ENCODE measurements at regions not wholly inside any gene's neighbourhood (a gene's known extent, or its start where the extent isn't known, plus 50 kb on each side); places are given as distances from the start of the nearest gene placed in this dataset.

- no peaks in the 10 kb centered on the region for H3K36me3 ChIP-seq (ENCODE audit: insufficient read depth)
Observed at GRCh38 chr6:165939047-165939446, 228.6 kb downstream of the TBXT start.

More at GRCh38 chr6:165939047-165939446, 228.6 kb downstream of the TBXT start:
- peaks cover 8% of the 10 kb centered on the region for H3K9me2 ChIP-seq (ENCODE audit: insufficient read depth)
- TF ChIP-seq CREB1 (CRISPR knock-in tag; IDR thresholded peaks at IDR 0.05; ENCODE audit: low read depth) = no peak
- no peak for TF ChIP-seq JUNB (IDR thresholded peaks at IDR 0.05; ENCODE audit: unreplicated experiment)
- TF ChIP-seq, protein P1, sequence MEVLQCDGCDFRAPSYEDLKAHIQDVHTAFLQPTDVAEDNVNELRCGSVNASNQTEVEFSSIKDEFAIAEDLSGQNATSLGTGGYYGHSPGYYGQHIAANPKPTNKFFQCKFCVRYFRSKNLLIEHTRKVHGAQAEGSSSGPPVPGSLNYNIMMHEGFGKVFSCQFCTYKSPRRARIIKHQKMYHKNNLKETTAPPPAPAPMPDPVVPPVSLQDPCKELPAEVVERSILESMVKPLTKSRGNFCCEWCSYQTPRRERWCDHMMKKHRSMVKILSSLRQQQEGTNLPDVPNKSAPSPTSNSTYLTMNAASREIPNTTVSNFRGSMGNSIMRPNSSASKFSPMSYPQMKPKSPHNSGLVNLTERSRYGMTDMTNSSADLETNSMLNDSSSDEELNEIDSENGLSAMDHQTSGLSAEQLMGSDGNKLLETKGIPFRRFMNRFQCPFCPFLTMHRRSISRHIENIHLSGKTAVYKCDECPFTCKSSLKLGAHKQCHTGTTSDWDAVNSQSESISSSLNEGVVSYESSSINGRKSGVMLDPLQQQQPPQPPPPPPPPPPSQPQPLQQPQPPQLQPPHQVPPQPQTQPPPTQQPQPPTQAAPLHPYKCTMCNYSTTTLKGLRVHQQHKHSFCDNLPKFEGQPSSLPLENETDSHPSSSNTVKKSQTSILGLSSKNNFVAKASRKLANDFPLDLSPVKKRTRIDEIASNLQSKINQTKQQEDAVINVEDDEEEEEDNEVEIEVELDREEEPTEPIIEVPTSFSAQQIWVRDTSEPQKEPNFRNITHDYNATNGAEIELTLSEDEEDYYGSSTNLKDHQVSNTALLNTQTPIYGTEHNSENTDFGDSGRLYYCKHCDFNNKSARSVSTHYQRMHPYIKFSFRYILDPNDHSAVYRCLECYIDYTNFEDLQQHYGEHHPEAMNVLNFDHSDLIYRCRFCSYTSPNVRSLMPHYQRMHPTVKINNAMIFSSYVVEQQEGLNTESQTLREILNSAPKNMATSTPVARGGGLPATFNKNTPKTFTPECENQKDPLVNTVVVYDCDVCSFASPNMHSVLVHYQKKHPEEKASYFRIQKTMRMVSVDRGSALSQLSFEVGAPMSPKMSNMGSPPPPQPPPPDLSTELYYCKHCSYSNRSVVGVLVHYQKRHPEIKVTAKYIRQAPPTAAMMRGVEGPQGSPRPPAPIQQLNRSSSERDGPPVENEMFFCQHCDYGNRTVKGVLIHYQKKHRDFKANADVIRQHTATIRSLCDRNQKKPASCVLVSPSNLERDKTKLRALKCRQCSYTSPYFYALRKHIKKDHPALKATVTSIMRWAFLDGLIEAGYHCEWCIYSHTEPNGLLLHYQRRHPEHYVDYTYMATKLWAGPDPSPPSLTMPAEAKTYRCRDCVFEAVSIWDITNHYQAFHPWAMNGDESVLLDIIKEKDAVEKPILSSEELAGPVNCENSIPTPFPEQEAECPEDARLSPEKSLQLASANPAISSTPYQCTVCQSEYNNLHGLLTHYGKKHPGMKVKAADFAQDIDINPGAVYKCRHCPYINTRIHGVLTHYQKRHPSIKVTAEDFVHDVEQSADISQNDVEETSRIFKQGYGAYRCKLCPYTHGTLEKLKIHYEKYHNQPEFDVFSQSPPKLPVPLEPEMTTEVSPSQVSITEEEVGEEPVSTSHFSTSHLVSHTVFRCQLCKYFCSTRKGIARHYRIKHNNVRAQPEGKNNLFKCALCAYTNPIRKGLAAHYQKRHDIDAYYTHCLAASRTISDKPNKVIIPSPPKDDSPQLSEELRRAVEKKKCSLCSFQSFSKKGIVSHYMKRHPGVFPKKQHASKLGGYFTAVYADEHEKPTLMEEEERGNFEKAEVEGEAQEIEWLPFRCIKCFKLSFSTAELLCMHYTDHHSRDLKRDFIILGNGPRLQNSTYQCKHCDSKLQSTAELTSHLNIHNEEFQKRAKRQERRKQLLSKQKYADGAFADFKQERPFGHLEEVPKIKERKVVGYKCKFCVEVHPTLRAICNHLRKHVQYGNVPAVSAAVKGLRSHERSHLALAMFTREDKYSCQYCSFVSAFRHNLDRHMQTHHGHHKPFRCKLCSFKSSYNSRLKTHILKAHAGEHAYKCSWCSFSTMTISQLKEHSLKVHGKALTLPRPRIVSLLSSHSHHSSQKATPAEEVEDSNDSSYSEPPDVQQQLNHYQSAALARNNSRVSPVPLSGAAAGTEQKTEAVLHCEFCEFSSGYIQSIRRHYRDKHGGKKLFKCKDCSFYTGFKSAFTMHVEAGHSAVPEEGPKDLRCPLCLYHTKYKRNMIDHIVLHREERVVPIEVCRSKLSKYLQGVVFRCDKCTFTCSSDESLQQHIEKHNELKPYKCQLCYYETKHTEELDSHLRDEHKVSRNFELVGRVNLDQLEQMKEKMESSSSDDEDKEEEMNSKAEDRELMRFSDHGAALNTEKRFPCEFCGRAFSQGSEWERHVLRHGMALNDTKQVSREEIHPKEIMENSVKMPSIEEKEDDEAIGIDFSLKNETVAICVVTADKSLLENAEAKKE (CRISPR knock-in tag; IDR thresholded peaks at IDR 0.05) = no peak
- TF ChIP-seq POLR2AphosphoS5 (IDR thresholded peaks at IDR 0.05; ENCODE audit: low read depth) = no peak
- TF ChIP-seq, protein P2, sequence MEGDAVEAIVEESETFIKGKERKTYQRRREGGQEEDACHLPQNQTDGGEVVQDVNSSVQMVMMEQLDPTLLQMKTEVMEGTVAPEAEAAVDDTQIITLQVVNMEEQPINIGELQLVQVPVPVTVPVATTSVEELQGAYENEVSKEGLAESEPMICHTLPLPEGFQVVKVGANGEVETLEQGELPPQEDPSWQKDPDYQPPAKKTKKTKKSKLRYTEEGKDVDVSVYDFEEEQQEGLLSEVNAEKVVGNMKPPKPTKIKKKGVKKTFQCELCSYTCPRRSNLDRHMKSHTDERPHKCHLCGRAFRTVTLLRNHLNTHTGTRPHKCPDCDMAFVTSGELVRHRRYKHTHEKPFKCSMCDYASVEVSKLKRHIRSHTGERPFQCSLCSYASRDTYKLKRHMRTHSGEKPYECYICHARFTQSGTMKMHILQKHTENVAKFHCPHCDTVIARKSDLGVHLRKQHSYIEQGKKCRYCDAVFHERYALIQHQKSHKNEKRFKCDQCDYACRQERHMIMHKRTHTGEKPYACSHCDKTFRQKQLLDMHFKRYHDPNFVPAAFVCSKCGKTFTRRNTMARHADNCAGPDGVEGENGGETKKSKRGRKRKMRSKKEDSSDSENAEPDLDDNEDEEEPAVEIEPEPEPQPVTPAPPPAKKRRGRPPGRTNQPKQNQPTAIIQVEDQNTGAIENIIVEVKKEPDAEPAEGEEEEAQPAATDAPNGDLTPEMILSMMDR (conservative IDR thresholded peaks at IDR 0.05; ENCODE audit: low read depth in 2 of 2) = no peak
- TF ChIP-seq ZNF331 (CRISPR knock-in tag; IDR thresholded peaks at IDR 0.05; ENCODE audit: low read depth) = no peak
- TF ChIP-seq EZH2phosphoT487 (IDR thresholded peaks at IDR 0.05; ENCODE audit: unreplicated experiment) = no peak
- no peak for TF ChIP-seq NANOG (IDR thresholded peaks at IDR 0.05; ENCODE audit: borderline replicate concordance)
- no peak for TF ChIP-seq EZH2 (IDR thresholded peaks at IDR 0.05; ENCODE audit: low read depth, unreplicated experiment)
- TF ChIP-seq, protein P3, sequence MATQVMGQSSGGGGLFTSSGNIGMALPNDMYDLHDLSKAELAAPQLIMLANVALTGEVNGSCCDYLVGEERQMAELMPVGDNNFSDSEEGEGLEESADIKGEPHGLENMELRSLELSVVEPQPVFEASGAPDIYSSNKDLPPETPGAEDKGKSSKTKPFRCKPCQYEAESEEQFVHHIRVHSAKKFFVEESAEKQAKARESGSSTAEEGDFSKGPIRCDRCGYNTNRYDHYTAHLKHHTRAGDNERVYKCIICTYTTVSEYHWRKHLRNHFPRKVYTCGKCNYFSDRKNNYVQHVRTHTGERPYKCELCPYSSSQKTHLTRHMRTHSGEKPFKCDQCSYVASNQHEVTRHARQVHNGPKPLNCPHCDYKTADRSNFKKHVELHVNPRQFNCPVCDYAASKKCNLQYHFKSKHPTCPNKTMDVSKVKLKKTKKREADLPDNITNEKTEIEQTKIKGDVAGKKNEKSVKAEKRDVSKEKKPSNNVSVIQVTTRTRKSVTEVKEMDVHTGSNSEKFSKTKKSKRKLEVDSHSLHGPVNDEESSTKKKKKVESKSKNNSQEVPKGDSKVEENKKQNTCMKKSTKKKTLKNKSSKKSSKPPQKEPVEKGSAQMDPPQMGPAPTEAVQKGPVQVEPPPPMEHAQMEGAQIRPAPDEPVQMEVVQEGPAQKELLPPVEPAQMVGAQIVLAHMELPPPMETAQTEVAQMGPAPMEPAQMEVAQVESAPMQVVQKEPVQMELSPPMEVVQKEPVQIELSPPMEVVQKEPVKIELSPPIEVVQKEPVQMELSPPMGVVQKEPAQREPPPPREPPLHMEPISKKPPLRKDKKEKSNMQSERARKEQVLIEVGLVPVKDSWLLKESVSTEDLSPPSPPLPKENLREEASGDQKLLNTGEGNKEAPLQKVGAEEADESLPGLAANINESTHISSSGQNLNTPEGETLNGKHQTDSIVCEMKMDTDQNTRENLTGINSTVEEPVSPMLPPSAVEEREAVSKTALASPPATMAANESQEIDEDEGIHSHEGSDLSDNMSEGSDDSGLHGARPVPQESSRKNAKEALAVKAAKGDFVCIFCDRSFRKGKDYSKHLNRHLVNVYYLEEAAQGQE (IDR thresholded peaks at IDR 0.05; ENCODE audit: unreplicated experiment) = no peak
- TF ChIP-seq ZNF114 (CRISPR knock-in tag; IDR thresholded peaks at IDR 0.05) = no peak
- no peak for TF ChIP-seq ETS1 (IDR thresholded peaks at IDR 0.05)
- no peaks in the 10 kb centered on the region for H3K4me1 ChIP-seq (ENCODE audit: insufficient read depth)
- ATAC-seq (no peak), DNase-seq (ENCODE audit: low spot score) (no peak)
- no peak overlapping the region for H3K4me2 ChIP-seq
- H3K27ac Mint-ChIP-seq = no peak overlapping the region
- H3K36me3 Mint-ChIP-seq (ENCODE audit: low read depth) = no peaks in the 10 kb centered on the region
- H4K20me1 ChIP-seq (replicated peaks; ENCODE audit: insufficient read depth) = no peaks in the 10 kb centered on the region
- no peaks in the 10 kb centered on the region for H3K4me1 Mint-ChIP-seq
- no peaks in the 10 kb centered on the region for H3K79me2 ChIP-seq (replicated peaks; ENCODE audit: insufficient read depth)
- H3K27me3 ChIP-seq (ENCODE audit: insufficient read depth) = no peaks in the 10 kb centered on the region
- no peak overlapping the region for H2AFZ ChIP-seq
- H3K4me3 ChIP-seq = no peak overlapping the region
- H3K9me3 Mint-ChIP-seq = peaks cover 4% of the 10 kb centered on the region; the same call in 2 of the 3 replicates
- H3K27ac ChIP-seq (ENCODE audit: low read depth) = no peak overlapping the region
- no peak overlapping the region for H3K4me3 Mint-ChIP-seq
- peaks cover 8% of the 10 kb centered on the region for H3K27me3 Mint-ChIP-seq (ENCODE audit: insufficient read depth, low read depth, poor library complexity)
- H3F3A ChIP-seq (replicated peaks; ENCODE audit: low read depth) = no peaks in the 10 kb centered on the region

All from GM23338 (cell line).